GM21360 (cell line): ENCODE measurements at regions not wholly inside any gene's neighbourhood (a gene's known extent, or its start where the extent isn't known, plus 50 kb on each side); places are given as distances from the start of the nearest gene placed in this dataset.
"Not testable (repeated sequence)": the region's sequence is repeated elsewhere in the genome, so short reads cannot be mapped to it uniquely, and the experiment has no call there.

Experiments
- ATAC-seq: cut with Tn5 transposase; IDR thresholded peaks from one replicate; pipeline ENCODE4 v1.9.1; 2021; ENCODE audit warnings: mild to moderate bottlenecking, moderate library complexity; ENCODE audit not compliant: unreplicated experiment

GRCh38 chr4:179051206-179051605 is 1609.0 kb upstream of the AGA start:
- no peak for ATAC-seq

- no peak for ATAC-seq
Observed at GRCh38 chr4:179059396-179059795, 1617.2 kb upstream of the AGA start.

GRCh38 chr4:179066254-179066653 is 1624.0 kb upstream of the AGA start:
- not testable (repeated sequence) for ATAC-seq

- ATAC-seq = no peak
Observed at GRCh38 chr4:179071131-179071530, 1628.9 kb upstream of the AGA start.

- ATAC-seq = no peak
Observed at GRCh38 chr4:179076865-179077264, 1634.6 kb upstream of the AGA start.

GRCh38 chr4:179095585-179096221 is 1653.5 kb upstream of the AGA start:
- ATAC-seq = no peak

GRCh38 chr4:179097741-179098140 is 1655.5 kb upstream of the AGA start:
- ATAC-seq = no peak

- ATAC-seq = no peak
Observed at GRCh38 chr4:179110356-179110755, 1668.1 kb upstream of the AGA start.

- no peak for ATAC-seq
Observed at GRCh38 chr4:179110816-179111215, 1668.6 kb upstream of the AGA start.

- ATAC-seq = no peak
Observed at GRCh38 chr4:179112441-179113170, 1670.4 kb upstream of the AGA start.

- ATAC-seq = no peak
Observed at GRCh38 chr4:179114615-179115014, 1672.4 kb upstream of the AGA start.

- no peak for ATAC-seq
Observed at GRCh38 chr4:179116011-179116410, 1673.8 kb upstream of the AGA start.

- no peak for ATAC-seq
Observed at GRCh38 chr4:179116581-179116980, 1674.3 kb upstream of the AGA start.

GRCh38 chr4:179123084-179123483 is 1680.8 kb upstream of the AGA start:
- no peak for ATAC-seq

- no peak for ATAC-seq
Observed at GRCh38 chr4:179124419-179124818, 1682.2 kb upstream of the AGA start.

GRCh38 chr4:179124957-179125356 is 1682.7 kb upstream of the AGA start:
- ATAC-seq = no peak

GRCh38 chr4:179125870-179126269 is 1683.6 kb upstream of the AGA start:
- no peak for ATAC-seq

GRCh38 chr4:179128299-179128698 is 1686.1 kb upstream of the AGA start:
- no peak for ATAC-seq

GRCh38 chr4:179130122-179130714 is 1688.0 kb upstream of the AGA start:
- no peak for ATAC-seq

- no peak for ATAC-seq
Observed at GRCh38 chr4:179145746-179146525, 1703.7 kb upstream of the AGA start.

- ATAC-seq = no peak
Observed at GRCh38 chr4:179151770-179152169, 1709.5 kb upstream of the AGA start.
